GM06990 (cell line): ENCODE measurements at regions not wholly inside any gene's neighbourhood (a gene's known extent, or its start where the extent isn't known, plus 50 kb on each side); places are given as distances from the start of the nearest gene placed in this dataset.

Experiments used
- DNase-seq: peaks from one replicate; pipeline ENCODE4 v3.0.0-alpha.2; 2011; ENCODE audit not compliant: insufficient read length; ENCODE audit errors: extremely low read depth
- H3K27me3 ChIP-seq: replicated peaks from 2 replicates; pipeline ENCODE4 v1.6.0; 2011; ENCODE audit warnings: low read length; ENCODE audit not compliant: control insufficient read depth, insufficient read depth
- H3K36me3 ChIP-seq: 2 replicates; pipeline ENCODE4 v1.5.1; 2011; ENCODE audit warnings: low read length; ENCODE audit not compliant: control insufficient read depth, insufficient read depth
- H3K4me3 ChIP-seq: replicated peaks from 2 replicates; pipeline ENCODE4 v1.5.1; 2011; ENCODE audit warnings: low read depth, mild to moderate bottlenecking, control low read depth, low read length
- TF ChIP-seq, protein P1 (sequence below): IDR thresholded peaks from 2 replicates; pipeline ENCODE4 v1.5.1; 2011; ENCODE audit warnings: low read length, control low read depth, mild to moderate bottlenecking, inconsistent platforms; ENCODE audit not compliant: insufficient read depth, poor library complexity, severe bottlenecking

DNA sequence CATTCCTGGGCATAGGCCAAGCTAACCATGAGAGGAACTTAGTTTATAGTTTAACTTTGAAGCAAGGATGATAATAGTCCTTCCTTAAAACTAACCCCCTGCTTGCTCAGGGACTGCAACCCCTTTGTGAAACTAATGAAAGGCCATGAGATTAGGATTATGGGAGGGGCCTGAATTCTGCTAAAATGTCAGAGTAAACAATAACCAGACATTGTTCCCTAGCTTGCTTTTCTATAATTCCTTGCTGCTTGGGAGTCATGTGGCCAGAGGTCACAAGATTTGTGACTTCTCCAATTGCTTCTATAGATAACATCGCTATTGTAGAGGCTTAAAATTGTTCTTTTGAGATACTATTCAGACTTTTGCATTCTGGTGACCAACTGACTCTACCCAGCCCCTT is 634.0 kb downstream of the TBC1D4 start:
- no peaks in the 10 kb centered on the region for H3K27me3 ChIP-seq
- no peaks in the 10 kb centered on the region for H3K36me3 ChIP-seq
- DNase-seq: no peak
- TF ChIP-seq, protein P1, sequence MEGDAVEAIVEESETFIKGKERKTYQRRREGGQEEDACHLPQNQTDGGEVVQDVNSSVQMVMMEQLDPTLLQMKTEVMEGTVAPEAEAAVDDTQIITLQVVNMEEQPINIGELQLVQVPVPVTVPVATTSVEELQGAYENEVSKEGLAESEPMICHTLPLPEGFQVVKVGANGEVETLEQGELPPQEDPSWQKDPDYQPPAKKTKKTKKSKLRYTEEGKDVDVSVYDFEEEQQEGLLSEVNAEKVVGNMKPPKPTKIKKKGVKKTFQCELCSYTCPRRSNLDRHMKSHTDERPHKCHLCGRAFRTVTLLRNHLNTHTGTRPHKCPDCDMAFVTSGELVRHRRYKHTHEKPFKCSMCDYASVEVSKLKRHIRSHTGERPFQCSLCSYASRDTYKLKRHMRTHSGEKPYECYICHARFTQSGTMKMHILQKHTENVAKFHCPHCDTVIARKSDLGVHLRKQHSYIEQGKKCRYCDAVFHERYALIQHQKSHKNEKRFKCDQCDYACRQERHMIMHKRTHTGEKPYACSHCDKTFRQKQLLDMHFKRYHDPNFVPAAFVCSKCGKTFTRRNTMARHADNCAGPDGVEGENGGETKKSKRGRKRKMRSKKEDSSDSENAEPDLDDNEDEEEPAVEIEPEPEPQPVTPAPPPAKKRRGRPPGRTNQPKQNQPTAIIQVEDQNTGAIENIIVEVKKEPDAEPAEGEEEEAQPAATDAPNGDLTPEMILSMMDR: no peak
- H3K4me3 ChIP-seq: no peak overlapping the region

DNA sequence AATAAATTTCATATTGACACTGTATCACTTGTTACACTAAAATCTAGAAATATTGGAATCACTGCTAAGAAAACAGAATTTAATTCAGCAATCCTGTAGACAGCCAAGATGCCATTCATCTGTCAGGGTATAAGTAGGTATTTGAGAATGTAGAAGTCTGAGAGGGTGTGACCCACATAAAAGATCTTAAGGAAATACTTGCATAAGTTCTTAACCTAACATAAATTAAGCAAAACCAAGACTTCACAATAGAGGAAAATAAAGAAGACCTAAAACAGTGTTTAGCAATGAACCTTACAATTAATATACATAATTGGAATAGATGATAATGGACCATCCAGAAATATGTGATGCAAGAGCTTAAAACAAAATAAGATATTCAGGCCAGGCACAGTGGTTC is 636.2 kb downstream of the TBC1D4 start:
- H3K27me3 ChIP-seq: no peaks in the 10 kb centered on the region
- no peak overlapping the region for H3K4me3 ChIP-seq
- TF ChIP-seq, protein P1: no peak
- no peaks in the 10 kb centered on the region for H3K36me3 ChIP-seq
- no peak for DNase-seq

DNA sequence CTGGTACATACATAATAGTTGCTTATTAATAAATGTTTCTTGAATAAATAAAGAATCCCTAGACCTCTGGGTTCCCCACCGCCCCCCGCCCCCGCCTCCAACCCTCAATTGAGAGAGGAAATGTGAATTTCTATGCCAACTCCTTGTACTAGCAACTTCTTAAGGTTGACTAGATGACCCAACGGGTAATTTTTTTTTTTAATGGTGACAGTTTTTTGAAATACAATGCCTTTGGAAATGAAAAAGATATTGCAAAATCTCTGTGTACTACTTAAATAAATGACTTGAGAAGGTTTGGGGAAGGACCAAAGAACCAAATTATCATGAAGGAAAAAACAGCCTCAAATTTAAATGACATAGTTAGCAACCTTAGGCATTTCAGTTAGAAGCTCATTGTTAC is 640.3 kb downstream of the TBC1D4 start:
- DNase-seq: no peak
- Histone ChIP-seq H3K36me3 (no peaks in the 10 kb centered on the region), H3K4me3 (no peak overlapping the region), H3K27me3 (no peaks in the 10 kb centered on the region)
- TF ChIP-seq, protein P1: no peak

DNA sequence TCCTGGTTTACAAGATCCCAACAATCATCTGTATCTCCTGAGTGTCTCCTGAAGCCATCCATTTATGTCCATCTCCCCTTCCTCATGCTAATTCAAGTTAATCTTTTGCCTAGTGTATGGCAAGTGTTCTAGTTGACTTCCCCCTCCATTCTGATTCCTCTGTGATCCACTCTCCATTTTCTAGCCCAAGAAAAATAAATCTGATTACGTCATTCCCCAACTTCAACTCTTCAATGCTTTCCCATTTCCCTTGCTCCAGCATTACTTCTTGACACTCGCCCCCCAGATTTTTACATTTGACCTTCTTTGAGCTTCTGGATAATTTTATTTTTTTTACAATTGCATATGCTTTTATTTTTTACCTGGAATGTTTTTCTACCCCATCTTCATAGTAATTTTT is 640.8 kb downstream of the TBC1D4 start:
- H3K36me3 ChIP-seq: no peaks in the 10 kb centered on the region
- TF ChIP-seq, protein P1: no peak
- no peak overlapping the region for H3K4me3 ChIP-seq
- no peaks in the 10 kb centered on the region for H3K27me3 ChIP-seq
- no peak for DNase-seq

DNA sequence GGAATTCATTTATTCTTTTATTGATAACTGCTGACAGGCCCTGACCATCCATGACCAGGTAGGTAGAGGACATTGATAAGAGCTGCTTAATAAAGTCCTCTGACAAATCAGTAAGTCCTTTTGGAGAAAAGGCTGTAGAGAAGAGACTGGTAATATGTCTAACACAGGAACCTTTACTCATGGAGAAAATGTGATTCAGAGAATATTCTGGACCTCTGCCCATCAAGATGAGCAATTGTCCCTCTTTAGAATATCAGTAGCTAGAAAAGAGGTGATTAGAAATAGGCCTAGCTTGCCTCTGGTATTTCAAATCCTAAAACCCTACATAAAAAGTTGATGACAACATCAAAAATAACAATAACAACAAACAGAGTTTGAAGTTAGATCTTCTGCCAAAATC is 642.3 kb downstream of the TBC1D4 start:
- no peak for DNase-seq
- no peaks in the 10 kb centered on the region for H3K27me3 ChIP-seq
- no peaks in the 10 kb centered on the region for H3K36me3 ChIP-seq
- TF ChIP-seq, protein P1: no peak
- H3K4me3 ChIP-seq: no peak overlapping the region

DNA sequence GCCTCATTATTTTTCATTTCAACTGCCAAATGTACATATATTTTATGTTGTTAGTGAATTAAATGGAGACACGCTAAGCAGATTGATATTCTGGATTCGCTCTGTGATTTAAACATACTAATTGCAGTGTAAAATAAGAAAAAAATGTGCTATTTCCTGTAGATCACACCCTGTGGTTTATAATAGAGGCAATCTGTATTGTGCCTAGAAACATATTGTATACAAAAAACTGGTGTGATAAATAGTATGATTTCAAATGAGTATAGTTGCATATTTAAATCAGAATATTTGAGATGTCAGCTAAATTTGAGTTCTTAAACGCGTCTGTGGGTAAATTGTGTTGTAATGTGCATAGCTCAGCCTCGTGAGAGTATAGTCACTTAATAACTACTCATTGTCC is 643.9 kb downstream of the TBC1D4 start:
- TF ChIP-seq, protein P1: no peak
- no peak for DNase-seq
- Histone ChIP-seq H3K27me3 (no peaks in the 10 kb centered on the region), H3K36me3 (no peaks in the 10 kb centered on the region), H3K4me3 (no peak overlapping the region)
